ENCODE measurements at regions not wholly inside any gene's neighbourhood (a gene's known extent, or its start where the extent isn't known, plus 50 kb on each side); places are given as distances from the start of the nearest gene placed in this dataset.

GRCh38 chr6:134690048-134690447 lies 259.9 kb downstream of the ALDH8A1 start:
- no peak for ATAC-seq
- TF ChIP-seq POLR2A (IDR thresholded peaks at IDR 0.05) (no peak), CTCF (IDR thresholded peaks at IDR 0.05) (no peak)
- WGBS (ENCODE audit: insufficient coverage, low coverage, low lambda C conversion rate, missing lambda C conversion rate) = 68% methylated on average over 3 of the region's 3 CpGs

DNA sequence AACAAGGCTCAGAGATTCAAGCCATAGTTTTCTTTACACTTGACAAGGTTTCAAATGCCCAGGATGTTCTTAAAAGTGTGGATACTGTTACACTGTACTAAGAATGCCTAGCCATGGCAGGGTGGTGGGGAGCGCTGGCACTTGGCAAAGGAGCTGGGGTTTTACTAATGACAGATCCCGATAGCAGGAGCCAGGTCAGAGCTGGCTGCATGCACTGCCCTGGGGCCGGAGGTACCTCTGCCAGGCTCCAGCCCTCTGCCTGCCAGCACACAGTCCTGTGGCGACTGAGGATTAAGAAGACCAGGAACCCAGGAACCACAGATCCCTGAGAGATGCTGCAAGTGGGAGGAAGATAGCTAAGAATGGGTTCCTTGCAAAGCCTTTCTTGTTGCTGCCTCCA lies 260.3 kb downstream of the ALDH8A1 start:
- Histone ChIP-seq H3K4me3 (no peak overlapping the region), H3K27ac (no peak overlapping the region), H3K9me3 (no peaks in the 10 kb centered on the region), H3K27me3 (no peaks in the 10 kb centered on the region), H3K36me3 (no peaks in the 10 kb centered on the region), H3K4me1 (no peaks in the 10 kb centered on the region)
- no peak for DNase-seq
- ATAC-seq = peak in 2 of 4 donors; percentile 28 to 36
- no CpG with 5 or more reads among the region's 4 CpGs for WGBS (ENCODE audit: insufficient coverage, low coverage, low lambda C conversion rate, missing lambda C conversion rate)
- intact Hi-C loops (cut with DNase I) = no loop called here
- no peak for TF ChIP-seq POLR2A (IDR thresholded peaks at IDR 0.05)
- no peak for TF ChIP-seq CTCF (IDR thresholded peaks at IDR 0.05)

More at GRCh38 chr6:134690048-134690447, 259.9 kb downstream of the ALDH8A1 start:
- Histone ChIP-seq H3K27me3 (no peaks in the 10 kb centered on the region), H3K27ac (no peak overlapping the region), H3K36me3 (no peaks in the 10 kb centered on the region), H3K4me1 (no peaks in the 10 kb centered on the region), H3K9me3 (no peaks in the 10 kb centered on the region), H3K4me3 (no peak overlapping the region)
- DNase-seq = no peak
- intact Hi-C loops (cut with DNase I) = no loop called here

GRCh38 chr6:134689177-134689576 lies 260.7 kb downstream of the ALDH8A1 start:
- no peaks in the 10 kb centered on the region for H3K27me3 ChIP-seq
- DNase-seq = no peak
- no peak overlapping the region for H3K4me3 ChIP-seq
- TF ChIP-seq CTCF (IDR thresholded peaks at IDR 0.05) (no peak), POLR2A (IDR thresholded peaks at IDR 0.05) (no peak)
- no peak overlapping the region for H3K27ac ChIP-seq
- H3K36me3 ChIP-seq = no peaks in the 10 kb centered on the region
- intact Hi-C loops (cut with DNase I) = no loop called here
- no peaks in the 10 kb centered on the region for H3K9me3 ChIP-seq
- WGBS (ENCODE audit: insufficient coverage, low coverage, low lambda C conversion rate, missing lambda C conversion rate) = 57% methylated on average over 4 of the region's 4 CpGs
- no peak for ATAC-seq
- H3K4me1 ChIP-seq = no peaks in the 10 kb centered on the region

GRCh38 chr6:134686071-134686470 lies 263.8 kb downstream of the ALDH8A1 start:
- intact Hi-C loops (cut with DNase I) = no loop called here
- WGBS (ENCODE audit: insufficient coverage, low coverage, low lambda C conversion rate, missing lambda C conversion rate) = 67% methylated on average over 6 of the region's 6 CpGs
- no peak for ATAC-seq
- Histone ChIP-seq H3K9me3 (no peaks in the 10 kb centered on the region), H3K4me1 (no peaks in the 10 kb centered on the region), H3K27ac (no peak overlapping the region), H3K36me3 (no peaks in the 10 kb centered on the region), H3K4me3 (no peak overlapping the region), H3K27me3 (no peaks in the 10 kb centered on the region)
- no peak for TF ChIP-seq CTCF (IDR thresholded peaks at IDR 0.05)
- TF ChIP-seq POLR2A (IDR thresholded peaks at IDR 0.05) = no peak
- no peak for DNase-seq

- H3K27me3 ChIP-seq = no peaks in the 10 kb centered on the region
- ATAC-seq (no peak), DNase-seq (no peak)
- no peaks in the 10 kb centered on the region for H3K9me3 ChIP-seq
- intact Hi-C loops (cut with DNase I) = no loop called here
- no peaks in the 10 kb centered on the region for H3K36me3 ChIP-seq
- WGBS (ENCODE audit: insufficient coverage, low coverage, low lambda C conversion rate, missing lambda C conversion rate) = 50% methylated on average over 2 of the region's 2 CpGs
- no peak overlapping the region for H3K27ac ChIP-seq
- no peaks in the 10 kb centered on the region for H3K4me1 ChIP-seq
- TF ChIP-seq CTCF (IDR thresholded peaks at IDR 0.05) = no peak
- no peak for TF ChIP-seq POLR2A (IDR thresholded peaks at IDR 0.05)
- H3K4me3 ChIP-seq = no peak overlapping the region
These were observed 265.5 kb downstream of the ALDH8A1 start for GRCh38 chr6:134684423-134684795.

Data from right lobe of liver (tissue), 6 donors.